Effector memory CD4-positive, alpha-beta T cell (primary cell): ENCODE measurements at regions not wholly inside any gene's neighbourhood (a gene's known extent, or its start where the extent isn't known, plus 50 kb on each side); places are given as distances from the start of the nearest gene placed in this dataset.
A peak's percentile ranks its signal among the peaks of the same experiment; 100 is the strongest.

Experiments
- DNase-seq, 3 donors: peaks; one replicate each; pipeline ENCODE4 v3.0.0-alpha.2; 2020
- H3K27ac ChIP-seq: 2 replicates; pipeline ENCODE4 v1.7.0; 2013; ENCODE audit warnings: mild to moderate bottlenecking, low read length, moderate library complexity; ENCODE audit not compliant: insufficient read depth, poor library complexity, severe bottlenecking
- H3K27me3 ChIP-seq: replicated peaks from 2 replicates; pipeline ENCODE4 v1.7.0; 2013; ENCODE audit warnings: mild to moderate bottlenecking, low read length; ENCODE audit not compliant: insufficient read depth, control insufficient read depth, poor library complexity, severe bottlenecking
- H3K36me3 ChIP-seq: 2 replicates; pipeline ENCODE4 v1.7.0; 2013; ENCODE audit warnings: mild to moderate bottlenecking, low read length, moderate library complexity; ENCODE audit not compliant: control insufficient read depth, insufficient read depth
- H3K4me1 ChIP-seq: 2 replicates; pipeline ENCODE4 v1.7.0; 2013; ENCODE audit warnings: low read length, mild to moderate bottlenecking; ENCODE audit not compliant: control insufficient read depth, insufficient read depth, poor library complexity, severe bottlenecking
- H3K4me3 ChIP-seq: 2 replicates; pipeline ENCODE4 v1.7.0; 2013; ENCODE audit warnings: low read length, low read depth, mild to moderate bottlenecking; ENCODE audit not compliant: insufficient read depth, poor library complexity, severe bottlenecking
- H3K9me3 ChIP-seq: 2 replicates; pipeline ENCODE4 v1.7.0; 2013; ENCODE audit warnings: mild to moderate bottlenecking, low read length, moderate library complexity; ENCODE audit not compliant: control insufficient read depth

- Histone ChIP-seq H3K9me3 (no peaks in the 10 kb centered on the region), H3K4me1 (no peaks in the 10 kb centered on the region), H3K36me3 (no peaks in the 10 kb centered on the region), H3K27me3 (no peaks in the 10 kb centered on the region), H3K27ac (no peak overlapping the region), H3K4me3 (no peak overlapping the region)
- no peak for DNase-seq
Measured at GRCh38 chr16:79784007-79784406, 183.5 kb upstream of the MAF start.

- Histone ChIP-seq H3K27me3 (no peaks in the 10 kb centered on the region), H3K36me3 (no peaks in the 10 kb centered on the region), H3K27ac (no peak overlapping the region), H3K9me3 (no peaks in the 10 kb centered on the region), H3K4me3 (no peak overlapping the region), H3K4me1 (no peaks in the 10 kb centered on the region)
- no peak for DNase-seq
Measured at GRCh38 chr16:79777679-79778078, 177.1 kb upstream of the MAF start.

GRCh38 chr16:79776243-79776847 is 175.8 kb upstream of the MAF start:
- DNase-seq = no peak
- Histone ChIP-seq H3K27ac (no peak overlapping the region), H3K9me3 (no peaks in the 10 kb centered on the region), H3K4me3 (no peak overlapping the region), H3K36me3 (no peaks in the 10 kb centered on the region), H3K4me1 (no peaks in the 10 kb centered on the region), H3K27me3 (no peaks in the 10 kb centered on the region)

- H3K36me3 ChIP-seq = no peaks in the 10 kb centered on the region
- DNase-seq = no peak
- H3K4me3 ChIP-seq = no peak overlapping the region
- no peaks in the 10 kb centered on the region for H3K9me3 ChIP-seq
- no peaks in the 10 kb centered on the region for H3K27me3 ChIP-seq
- no peaks in the 10 kb centered on the region for H3K4me1 ChIP-seq
- H3K27ac ChIP-seq = no peak overlapping the region
Measured at GRCh38 chr16:79772784-79773183, 172.2 kb upstream of the MAF start.

- DNase-seq = no peak
- Histone ChIP-seq H3K4me3 (no peak overlapping the region), H3K9me3 (no peaks in the 10 kb centered on the region), H3K27me3 (no peaks in the 10 kb centered on the region), H3K36me3 (no peaks in the 10 kb centered on the region), H3K27ac (no peak overlapping the region), H3K4me1 (no peaks in the 10 kb centered on the region)
Measured at GRCh38 chr16:79772048-79772447, 171.5 kb upstream of the MAF start.

GRCh38 chr16:79770244-79771064 is 169.9 kb upstream of the MAF start:
- Histone ChIP-seq H3K4me3 (peak overlapping the region; percentile 68), H3K4me1 (no peaks in the 10 kb centered on the region), H3K36me3 (no peaks in the 10 kb centered on the region), H3K27ac (peak overlapping the region; percentile 55), H3K27me3 (no peaks in the 10 kb centered on the region), H3K9me3 (no peaks in the 10 kb centered on the region)
- DNase-seq = peak; percentile 32 to 69 (median 51)

- H3K27ac ChIP-seq = peak overlapping the region; percentile 55
- H3K4me3 ChIP-seq = peak overlapping the region; percentile 68
- no peaks in the 10 kb centered on the region for H3K9me3 ChIP-seq
- no peak for DNase-seq
- H3K27me3 ChIP-seq = no peaks in the 10 kb centered on the region
- H3K36me3 ChIP-seq = no peaks in the 10 kb centered on the region
- no peaks in the 10 kb centered on the region for H3K4me1 ChIP-seq
Measured at GRCh38 chr16:79769928-79770243, 169.3 kb upstream of the MAF start.

GRCh38 chr16:79769270-79769927 is 168.9 kb upstream of the MAF start:
- peak overlapping the region; percentile 68 for H3K4me3 ChIP-seq
- H3K36me3 ChIP-seq = no peaks in the 10 kb centered on the region
- no peak overlapping the region for H3K27ac ChIP-seq
- H3K27me3 ChIP-seq = no peaks in the 10 kb centered on the region
- no peaks in the 10 kb centered on the region for H3K9me3 ChIP-seq
- no peaks in the 10 kb centered on the region for H3K4me1 ChIP-seq
- DNase-seq = no peak

GRCh38 chr16:79768276-79768970 is 167.9 kb upstream of the MAF start:
- no peaks in the 10 kb centered on the region for H3K4me1 ChIP-seq
- H3K27ac ChIP-seq = no peak overlapping the region
- H3K9me3 ChIP-seq = no peaks in the 10 kb centered on the region
- peak overlapping the region; percentile 3 for H3K4me3 ChIP-seq
- no peaks in the 10 kb centered on the region for H3K36me3 ChIP-seq
- DNase-seq = no peak
- no peaks in the 10 kb centered on the region for H3K27me3 ChIP-seq
